GM12874 (cell line): ENCODE measurements at regions not wholly inside any gene's neighbourhood (a gene's known extent, or its start where the extent isn't known, plus 50 kb on each side); places are given as distances from the start of the nearest gene placed in this dataset.

Experiments used
- TF ChIP-seq, protein P1 (sequence below): IDR thresholded peaks from 2 replicates; pipeline ENCODE4 v1.5.1; 2011; ENCODE audit warnings: low read depth, mild to moderate bottlenecking, control low read depth, low read length, moderate library complexity; ENCODE audit not compliant: insufficient read depth

DNA sequence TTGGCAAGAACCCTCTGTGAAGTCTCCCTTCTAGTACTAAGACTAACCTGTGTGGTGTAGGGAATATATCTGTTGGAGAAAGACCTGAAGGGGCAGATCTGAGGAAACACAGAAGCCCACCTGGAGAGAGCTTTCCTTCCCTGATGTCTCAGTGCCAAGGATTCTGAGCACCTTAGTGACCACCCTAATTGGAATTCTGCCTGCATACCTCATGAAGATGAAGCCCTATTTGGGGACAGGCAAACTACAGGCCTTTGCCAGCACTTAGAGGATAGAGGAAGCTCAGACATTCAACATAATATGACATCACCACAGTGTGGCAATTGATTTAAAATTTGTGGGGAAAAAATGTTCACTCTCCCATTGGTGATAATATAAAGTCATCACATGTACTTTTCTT is 766.2 kb upstream of the KIRREL3 start:
- TF ChIP-seq, protein P1, sequence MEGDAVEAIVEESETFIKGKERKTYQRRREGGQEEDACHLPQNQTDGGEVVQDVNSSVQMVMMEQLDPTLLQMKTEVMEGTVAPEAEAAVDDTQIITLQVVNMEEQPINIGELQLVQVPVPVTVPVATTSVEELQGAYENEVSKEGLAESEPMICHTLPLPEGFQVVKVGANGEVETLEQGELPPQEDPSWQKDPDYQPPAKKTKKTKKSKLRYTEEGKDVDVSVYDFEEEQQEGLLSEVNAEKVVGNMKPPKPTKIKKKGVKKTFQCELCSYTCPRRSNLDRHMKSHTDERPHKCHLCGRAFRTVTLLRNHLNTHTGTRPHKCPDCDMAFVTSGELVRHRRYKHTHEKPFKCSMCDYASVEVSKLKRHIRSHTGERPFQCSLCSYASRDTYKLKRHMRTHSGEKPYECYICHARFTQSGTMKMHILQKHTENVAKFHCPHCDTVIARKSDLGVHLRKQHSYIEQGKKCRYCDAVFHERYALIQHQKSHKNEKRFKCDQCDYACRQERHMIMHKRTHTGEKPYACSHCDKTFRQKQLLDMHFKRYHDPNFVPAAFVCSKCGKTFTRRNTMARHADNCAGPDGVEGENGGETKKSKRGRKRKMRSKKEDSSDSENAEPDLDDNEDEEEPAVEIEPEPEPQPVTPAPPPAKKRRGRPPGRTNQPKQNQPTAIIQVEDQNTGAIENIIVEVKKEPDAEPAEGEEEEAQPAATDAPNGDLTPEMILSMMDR, result no peak

DNA sequence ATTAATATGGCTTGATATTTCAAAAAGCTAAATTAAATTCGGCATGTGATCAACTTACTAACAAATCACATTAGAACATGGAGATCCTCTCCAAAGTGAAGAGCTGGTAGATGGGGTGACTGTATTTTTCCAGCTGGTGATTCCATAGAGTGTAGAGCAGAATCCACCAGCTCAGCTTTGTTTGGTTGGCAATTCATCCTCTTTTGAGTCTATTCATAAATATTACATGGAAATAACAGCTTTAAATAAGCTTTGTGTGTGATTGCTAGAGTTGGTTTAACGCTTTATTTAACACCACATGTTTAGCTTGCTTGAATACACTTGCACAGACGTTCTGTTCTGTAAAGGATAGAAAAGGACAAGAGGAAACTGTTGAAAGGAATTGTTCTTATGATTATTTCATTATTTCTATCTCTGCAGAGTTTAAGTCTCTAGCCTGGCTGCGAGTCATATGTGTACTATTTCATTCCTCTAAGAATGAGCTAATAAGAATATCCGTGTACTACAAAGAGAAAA is 738.3 kb upstream of the KIRREL3 start:
- TF ChIP-seq, protein P1, result no peak

DNA sequence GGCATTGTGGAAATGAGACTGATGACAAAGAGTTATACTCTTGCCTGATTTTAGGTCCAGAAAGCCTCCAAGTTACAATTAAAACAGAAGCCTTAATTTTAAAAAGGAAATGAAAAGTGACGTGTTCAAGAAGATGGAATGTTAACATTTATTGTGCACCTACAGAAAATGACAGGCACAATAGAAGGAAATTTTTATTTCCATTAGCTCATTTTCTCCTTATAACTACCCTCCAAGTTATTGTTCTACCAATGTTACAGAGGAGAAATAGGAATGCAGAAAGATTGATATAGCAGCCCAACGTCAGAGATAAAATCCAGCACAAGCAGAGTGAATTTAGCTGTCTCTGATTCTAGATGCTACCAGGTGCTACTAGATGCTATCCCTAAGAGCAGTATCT is 736.9 kb upstream of the KIRREL3 start:
- TF ChIP-seq, protein P1, result no peak

DNA sequence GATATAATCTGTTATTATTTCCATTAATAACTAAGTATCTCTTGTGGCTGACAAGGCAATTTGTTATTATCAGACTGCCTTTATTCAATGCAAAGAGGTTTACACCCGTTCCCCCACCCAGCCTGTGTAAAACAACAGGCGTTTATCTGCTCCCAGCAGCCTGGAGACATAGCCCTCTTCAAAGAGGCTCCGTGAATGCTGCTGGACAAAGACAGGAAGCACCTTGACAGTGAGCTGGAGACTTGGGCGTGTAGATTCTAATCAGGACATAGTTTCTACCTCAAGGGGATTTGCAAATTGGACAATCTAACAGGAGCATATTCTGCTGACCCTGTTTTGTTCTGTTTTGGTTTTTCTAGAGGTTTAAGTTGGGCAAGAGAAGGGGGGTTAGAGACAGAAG is 733.0 kb upstream of the KIRREL3 start:
- TF ChIP-seq, protein P1, result no peak

DNA sequence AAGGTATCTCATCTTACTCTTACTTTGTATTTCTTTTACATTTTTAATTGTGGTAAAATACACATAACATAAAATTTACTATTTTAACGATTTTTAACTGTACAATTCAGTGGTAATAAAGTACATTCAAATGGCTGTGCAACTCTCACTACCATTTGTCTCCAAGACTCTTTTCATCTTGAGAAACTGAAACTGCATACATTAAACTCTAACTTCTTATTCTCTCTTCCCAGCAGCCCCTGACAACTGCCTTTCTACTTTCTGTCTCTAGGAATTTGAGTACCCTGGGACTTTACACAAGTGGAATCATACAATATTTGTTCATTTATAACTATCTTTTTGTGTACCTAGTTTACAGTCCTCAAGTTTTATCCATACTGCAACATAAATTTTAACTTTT is 725.8 kb upstream of the KIRREL3 start:
- TF ChIP-seq, protein P1, result no peak

DNA sequence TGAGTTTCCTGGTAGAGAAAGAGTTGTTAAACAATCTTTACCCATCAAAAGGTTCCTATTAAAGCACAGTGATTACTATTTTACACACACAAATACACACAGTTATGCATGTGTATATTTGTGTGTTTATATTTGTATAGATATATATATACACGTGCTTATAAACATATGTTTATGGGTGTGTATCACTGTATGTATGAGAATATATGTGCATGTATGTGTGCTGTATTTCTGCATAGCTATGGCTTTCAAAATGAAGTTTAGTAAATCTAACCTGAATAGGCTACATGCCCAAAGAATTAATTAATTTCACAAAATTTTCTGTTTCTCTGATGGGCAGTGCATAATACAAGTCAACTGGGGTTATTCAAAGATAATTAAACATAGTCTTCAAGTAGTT is 723.1 kb upstream of the KIRREL3 start:
- TF ChIP-seq, protein P1, result no peak

DNA sequence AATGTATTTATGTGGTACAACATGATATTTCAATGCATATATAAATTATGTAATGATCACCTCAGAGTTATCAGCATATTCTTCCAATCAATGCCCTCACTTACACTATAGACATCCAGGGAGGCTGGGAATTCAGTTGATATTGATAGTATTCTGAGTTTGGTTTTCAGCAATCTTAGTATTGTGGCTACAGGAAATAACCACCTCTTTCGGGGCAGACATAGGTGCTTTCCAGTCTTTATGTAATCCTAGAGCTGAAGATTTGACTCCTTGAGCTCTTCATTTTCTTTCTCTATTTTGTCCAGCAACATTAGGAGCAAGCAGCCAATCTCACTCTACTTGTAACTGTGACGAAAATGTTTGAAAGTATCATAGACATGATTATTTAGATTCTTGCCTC is 712.7 kb upstream of the KIRREL3 start:
- TF ChIP-seq, protein P1, result no peak
